Thymus (tissue), 11 donors: ENCODE measurements at regions not wholly inside any gene's neighbourhood (a gene's known extent, or its start where the extent isn't known, plus 50 kb on each side); places are given as distances from the start of the nearest gene placed in this dataset.

Experiments used
- DNase-seq, 9 donors: peaks; one replicate each; pipeline ENCODE4 v3.0.0-alpha.2; 2013; ENCODE audit warnings: low spot score in 9 of 9, low read depth in 6 of 9, missing footprints in 1 of 9
- H3K27ac ChIP-seq, 2 donors: one replicate each; pipeline ENCODE4 v1.5.1; 2013; ENCODE audit warnings: control low read depth in 1 of 2, low read depth in 1 of 2, low read length in 1 of 2, mild to moderate bottlenecking in 1 of 2, moderate library complexity in 1 of 2
- H3K27me3 ChIP-seq, 2 donors: one replicate each; pipeline ENCODE4 v1.5.1; 2013; ENCODE audit warnings: low read length in 1 of 2; ENCODE audit not compliant: control insufficient read depth in 2 of 2, insufficient read depth in 1 of 2
- H3K36me3 ChIP-seq, 2 donors: one replicate each; pipeline ENCODE4 v1.5.1; 2013; ENCODE audit warnings: low read length in 1 of 2, mild to moderate bottlenecking in 1 of 2, moderate library complexity in 1 of 2; ENCODE audit not compliant: control insufficient read depth in 2 of 2, insufficient read depth in 2 of 2
- H3K4me1 ChIP-seq, 2 donors: one replicate each; pipeline ENCODE4 v1.5.1; 2013; ENCODE audit warnings: low read length in 2 of 2; ENCODE audit not compliant: control insufficient read depth in 2 of 2, insufficient read depth in 2 of 2
- H3K4me3 ChIP-seq, 2 donors: one replicate each; pipeline ENCODE4 v1.5.1; 2013; ENCODE audit warnings: low read length in 2 of 2, control low read depth in 1 of 2, mild to moderate bottlenecking in 1 of 2
- H3K9me3 ChIP-seq, 2 donors: one replicate each; pipeline ENCODE4 v1.5.1; 2013; ENCODE audit warnings: low read length in 1 of 2, mild to moderate bottlenecking in 1 of 2; ENCODE audit not compliant: control insufficient read depth in 2 of 2, insufficient read depth in 1 of 2
- WGBS: extraction: QIAGEN DNeasy Blood & Tissue Kit; methylation state at CpG from one replicate; pipeline ENCODE4 v1.1.7; 2013; 5-methylcytosine and 5-hydroxymethylcytosine counted together
- donor health status: healthy.

GRCh38 chr4:23015821-23016220 is 323.1 kb downstream of the GBA3 start:
- no peak overlapping the region for H3K4me3 ChIP-seq
- no peak overlapping the region for H3K27ac ChIP-seq
- no peaks in the 10 kb centered on the region for H3K27me3 ChIP-seq
- DNase-seq = no peak
- H3K4me1 ChIP-seq = no peaks in the 10 kb centered on the region
- H3K36me3 ChIP-seq = no peaks in the 10 kb centered on the region
- H3K9me3 ChIP-seq = no peaks in the 10 kb centered on the region

- H3K9me3 ChIP-seq = no peaks in the 10 kb centered on the region
- no peak overlapping the region for H3K4me3 ChIP-seq
- no peaks in the 10 kb centered on the region for H3K4me1 ChIP-seq
- DNase-seq = no peak
- H3K36me3 ChIP-seq = no peaks in the 10 kb centered on the region
- H3K27me3 ChIP-seq = no peaks in the 10 kb centered on the region
- no peak overlapping the region for H3K27ac ChIP-seq
Observed at GRCh38 chr4:23009093-23009492, 316.4 kb downstream of the GBA3 start.

GRCh38 chr4:23006756-23007155 is 314.0 kb downstream of the GBA3 start:
- Histone ChIP-seq H3K27ac (no peak overlapping the region), H3K36me3 (no peaks in the 10 kb centered on the region), H3K9me3 (no peaks in the 10 kb centered on the region), H3K4me1 (no peaks in the 10 kb centered on the region), H3K27me3 (no peaks in the 10 kb centered on the region), H3K4me3 (no peak overlapping the region)
- no peak for DNase-seq

GRCh38 chr4:23005691-23006090 is 313.0 kb downstream of the GBA3 start:
- Histone ChIP-seq H3K27ac (no peak overlapping the region), H3K4me1 (no peaks in the 10 kb centered on the region), H3K27me3 (no peaks in the 10 kb centered on the region), H3K4me3 (no peak overlapping the region), H3K9me3 (no peaks in the 10 kb centered on the region), H3K36me3 (no peaks in the 10 kb centered on the region)
- 87% methylated on average over 1 of the region's 1 CpG for WGBS
- no peak for DNase-seq

- no peak for DNase-seq
- Histone ChIP-seq H3K4me1 (no peaks in the 10 kb centered on the region), H3K36me3 (no peaks in the 10 kb centered on the region), H3K27me3 (no peaks in the 10 kb centered on the region), H3K9me3 (no peaks in the 10 kb centered on the region), H3K4me3 (no peak overlapping the region), H3K27ac (no peak overlapping the region)
- 75% methylated on average over 2 of the region's 2 CpGs for WGBS
Observed at GRCh38 chr4:23001478-23001877, 308.7 kb downstream of the GBA3 start.

- no peak overlapping the region for H3K4me3 ChIP-seq
- no peaks in the 10 kb centered on the region for H3K4me1 ChIP-seq
- H3K27ac ChIP-seq = no peak overlapping the region
- H3K36me3 ChIP-seq = no peaks in the 10 kb centered on the region
- H3K9me3 ChIP-seq = no peaks in the 10 kb centered on the region
- no peaks in the 10 kb centered on the region for H3K27me3 ChIP-seq
- no peak for DNase-seq
- WGBS = 95% methylated on average over 2 of the region's 2 CpGs
Observed at GRCh38 chr4:22999419-22999818, 306.7 kb downstream of the GBA3 start.

GRCh38 chr4:22997358-22998224 is 304.9 kb downstream of the GBA3 start:
- no peaks in the 10 kb centered on the region for H3K4me1 ChIP-seq

GRCh38 chr4:22991576-22991975 is 298.8 kb downstream of the GBA3 start:
- 75% methylated on average over 1 of the region's 1 CpG for WGBS

More at GRCh38 chr4:22997358-22998224, 304.9 kb downstream of the GBA3 start:
- no peaks in the 10 kb centered on the region for H3K36me3 ChIP-seq
- H3K9me3 ChIP-seq = no peaks in the 10 kb centered on the region
- 95% methylated on average over 12 of the region's 12 CpGs for WGBS
- no peak for DNase-seq
- no peaks in the 10 kb centered on the region for H3K27me3 ChIP-seq
- H3K4me3 ChIP-seq = no peak overlapping the region
- H3K27ac ChIP-seq = no peak overlapping the region

GRCh38 chr4:22988526-22988925 is 295.8 kb downstream of the GBA3 start:
- Histone ChIP-seq H3K27me3 (no peaks in the 10 kb centered on the region), H3K4me3 (no peak overlapping the region), H3K9me3 (no peaks in the 10 kb centered on the region), H3K4me1 (no peaks in the 10 kb centered on the region), H3K36me3 (no peaks in the 10 kb centered on the region), H3K27ac (no peak overlapping the region)
- no peak for DNase-seq

More at GRCh38 chr4:22991576-22991975, 298.8 kb downstream of the GBA3 start:
- H3K27me3 ChIP-seq = no peaks in the 10 kb centered on the region
- no peaks in the 10 kb centered on the region for H3K9me3 ChIP-seq
- H3K4me3 ChIP-seq = no peak overlapping the region
- H3K36me3 ChIP-seq = no peaks in the 10 kb centered on the region
- no peak for DNase-seq
- no peaks in the 10 kb centered on the region for H3K4me1 ChIP-seq
- no peak overlapping the region for H3K27ac ChIP-seq
